ENCODE measurements at regions not wholly inside any gene's neighbourhood (a gene's known extent, or its start where the extent isn't known, plus 50 kb on each side); places are given as distances from the start of the nearest gene placed in this dataset.

GRCh38 chr6:40802481-40802880 lies 215.3 kb upstream of the LRFN2 start (continued):
- TF ChIP-seq PPARD (CRISPR knock-in tag; IDR thresholded peaks at IDR 0.05) (no peak), YY1 (IDR thresholded peaks at IDR 0.05; ENCODE audit: borderline replicate concordance in 1 of 3, control insufficient read depth in 1 of 3, extremely low read depth in 1 of 3, insufficient read depth in 3 of 3, insufficient read length in 1 of 3, insufficient replicate concordance in 2 of 3, low read depth in 1 of 3, low read length in 2 of 3) (no peak), ILK (tag; IDR thresholded peaks at IDR 0.05; ENCODE audit: borderline replicate concordance, low read depth) (no peak), ZNF174 (CRISPR knock-in tag; IDR thresholded peaks at IDR 0.05) (no peak), ZNF407 (IDR thresholded peaks at IDR 0.05; ENCODE audit: low read depth) (no peak), SRSF7 (optimal IDR thresholded peaks at IDR 0.05; ENCODE audit: low read depth, low read length) (no peak)
- TF ChIP-seq, protein P1, sequence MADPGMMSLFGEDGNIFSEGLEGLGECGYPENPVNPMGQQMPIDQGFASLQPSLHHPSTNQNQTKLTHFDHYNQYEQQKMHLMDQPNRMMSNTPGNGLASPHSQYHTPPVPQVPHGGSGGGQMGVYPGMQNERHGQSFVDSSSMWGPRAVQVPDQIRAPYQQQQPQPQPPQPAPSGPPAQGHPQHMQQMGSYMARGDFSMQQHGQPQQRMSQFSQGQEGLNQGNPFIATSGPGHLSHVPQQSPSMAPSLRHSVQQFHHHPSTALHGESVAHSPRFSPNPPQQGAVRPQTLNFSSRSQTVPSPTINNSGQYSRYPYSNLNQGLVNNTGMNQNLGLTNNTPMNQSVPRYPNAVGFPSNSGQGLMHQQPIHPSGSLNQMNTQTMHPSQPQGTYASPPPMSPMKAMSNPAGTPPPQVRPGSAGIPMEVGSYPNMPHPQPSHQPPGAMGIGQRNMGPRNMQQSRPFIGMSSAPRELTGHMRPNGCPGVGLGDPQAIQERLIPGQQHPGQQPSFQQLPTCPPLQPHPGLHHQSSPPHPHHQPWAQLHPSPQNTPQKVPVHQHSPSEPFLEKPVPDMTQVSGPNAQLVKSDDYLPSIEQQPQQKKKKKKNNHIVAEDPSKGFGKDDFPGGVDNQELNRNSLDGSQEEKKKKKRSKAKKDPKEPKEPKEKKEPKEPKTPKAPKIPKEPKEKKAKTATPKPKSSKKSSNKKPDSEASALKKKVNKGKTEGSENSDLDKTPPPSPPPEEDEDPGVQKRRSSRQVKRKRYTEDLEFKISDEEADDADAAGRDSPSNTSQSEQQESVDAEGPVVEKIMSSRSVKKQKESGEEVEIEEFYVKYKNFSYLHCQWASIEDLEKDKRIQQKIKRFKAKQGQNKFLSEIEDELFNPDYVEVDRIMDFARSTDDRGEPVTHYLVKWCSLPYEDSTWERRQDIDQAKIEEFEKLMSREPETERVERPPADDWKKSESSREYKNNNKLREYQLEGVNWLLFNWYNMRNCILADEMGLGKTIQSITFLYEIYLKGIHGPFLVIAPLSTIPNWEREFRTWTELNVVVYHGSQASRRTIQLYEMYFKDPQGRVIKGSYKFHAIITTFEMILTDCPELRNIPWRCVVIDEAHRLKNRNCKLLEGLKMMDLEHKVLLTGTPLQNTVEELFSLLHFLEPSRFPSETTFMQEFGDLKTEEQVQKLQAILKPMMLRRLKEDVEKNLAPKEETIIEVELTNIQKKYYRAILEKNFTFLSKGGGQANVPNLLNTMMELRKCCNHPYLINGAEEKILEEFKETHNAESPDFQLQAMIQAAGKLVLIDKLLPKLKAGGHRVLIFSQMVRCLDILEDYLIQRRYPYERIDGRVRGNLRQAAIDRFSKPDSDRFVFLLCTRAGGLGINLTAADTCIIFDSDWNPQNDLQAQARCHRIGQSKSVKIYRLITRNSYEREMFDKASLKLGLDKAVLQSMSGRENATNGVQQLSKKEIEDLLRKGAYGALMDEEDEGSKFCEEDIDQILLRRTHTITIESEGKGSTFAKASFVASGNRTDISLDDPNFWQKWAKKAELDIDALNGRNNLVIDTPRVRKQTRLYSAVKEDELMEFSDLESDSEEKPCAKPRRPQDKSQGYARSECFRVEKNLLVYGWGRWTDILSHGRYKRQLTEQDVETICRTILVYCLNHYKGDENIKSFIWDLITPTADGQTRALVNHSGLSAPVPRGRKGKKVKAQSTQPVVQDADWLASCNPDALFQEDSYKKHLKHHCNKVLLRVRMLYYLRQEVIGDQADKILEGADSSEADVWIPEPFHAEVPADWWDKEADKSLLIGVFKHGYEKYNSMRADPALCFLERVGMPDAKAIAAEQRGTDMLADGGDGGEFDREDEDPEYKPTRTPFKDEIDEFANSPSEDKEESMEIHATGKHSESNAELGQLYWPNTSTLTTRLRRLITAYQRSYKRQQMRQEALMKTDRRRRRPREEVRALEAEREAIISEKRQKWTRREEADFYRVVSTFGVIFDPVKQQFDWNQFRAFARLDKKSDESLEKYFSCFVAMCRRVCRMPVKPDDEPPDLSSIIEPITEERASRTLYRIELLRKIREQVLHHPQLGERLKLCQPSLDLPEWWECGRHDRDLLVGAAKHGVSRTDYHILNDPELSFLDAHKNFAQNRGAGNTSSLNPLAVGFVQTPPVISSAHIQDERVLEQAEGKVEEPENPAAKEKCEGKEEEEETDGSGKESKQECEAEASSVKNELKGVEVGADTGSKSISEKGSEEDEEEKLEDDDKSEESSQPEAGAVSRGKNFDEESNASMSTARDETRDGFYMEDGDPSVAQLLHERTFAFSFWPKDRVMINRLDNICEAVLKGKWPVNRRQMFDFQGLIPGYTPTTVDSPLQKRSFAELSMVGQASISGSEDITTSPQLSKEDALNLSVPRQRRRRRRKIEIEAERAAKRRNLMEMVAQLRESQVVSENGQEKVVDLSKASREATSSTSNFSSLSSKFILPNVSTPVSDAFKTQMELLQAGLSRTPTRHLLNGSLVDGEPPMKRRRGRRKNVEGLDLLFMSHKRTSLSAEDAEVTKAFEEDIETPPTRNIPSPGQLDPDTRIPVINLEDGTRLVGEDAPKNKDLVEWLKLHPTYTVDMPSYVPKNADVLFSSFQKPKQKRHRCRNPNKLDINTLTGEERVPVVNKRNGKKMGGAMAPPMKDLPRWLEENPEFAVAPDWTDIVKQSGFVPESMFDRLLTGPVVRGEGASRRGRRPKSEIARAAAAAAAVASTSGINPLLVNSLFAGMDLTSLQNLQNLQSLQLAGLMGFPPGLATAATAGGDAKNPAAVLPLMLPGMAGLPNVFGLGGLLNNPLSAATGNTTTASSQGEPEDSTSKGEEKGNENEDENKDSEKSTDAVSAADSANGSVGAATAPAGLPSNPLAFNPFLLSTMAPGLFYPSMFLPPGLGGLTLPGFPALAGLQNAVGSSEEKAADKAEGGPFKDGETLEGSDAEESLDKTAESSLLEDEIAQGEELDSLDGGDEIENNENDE (IDR thresholded peaks at IDR 0.05; ENCODE audit: low read depth, low read length) = no peak
